22Rv1 (cell line): ENCODE measurements at regions not wholly inside any gene's neighbourhood (a gene's known extent, or its start where the extent isn't known, plus 50 kb on each side); places are given as distances from the start of the nearest gene placed in this dataset.

Experiments used
- H3K27ac ChIP-seq: fragments of 450-650 bp; 2 replicates; pipeline ENCODE4 v1.5.1; 2017
- ZFX ChIP-seq: fragments of 450-650 bp; IDR thresholded peaks from 2 replicates; pipeline ENCODE4 v1.6.1; 2017; ENCODE audit warnings: antibody characterized with exemption, borderline replicate concordance
- TF ChIP-seq, protein P1 (sequence below): fragments of 450-650 bp; IDR thresholded peaks from 2 replicates; pipeline ENCODE4 v1.5.1; 2017; ENCODE audit warnings: mild to moderate bottlenecking

DNA sequence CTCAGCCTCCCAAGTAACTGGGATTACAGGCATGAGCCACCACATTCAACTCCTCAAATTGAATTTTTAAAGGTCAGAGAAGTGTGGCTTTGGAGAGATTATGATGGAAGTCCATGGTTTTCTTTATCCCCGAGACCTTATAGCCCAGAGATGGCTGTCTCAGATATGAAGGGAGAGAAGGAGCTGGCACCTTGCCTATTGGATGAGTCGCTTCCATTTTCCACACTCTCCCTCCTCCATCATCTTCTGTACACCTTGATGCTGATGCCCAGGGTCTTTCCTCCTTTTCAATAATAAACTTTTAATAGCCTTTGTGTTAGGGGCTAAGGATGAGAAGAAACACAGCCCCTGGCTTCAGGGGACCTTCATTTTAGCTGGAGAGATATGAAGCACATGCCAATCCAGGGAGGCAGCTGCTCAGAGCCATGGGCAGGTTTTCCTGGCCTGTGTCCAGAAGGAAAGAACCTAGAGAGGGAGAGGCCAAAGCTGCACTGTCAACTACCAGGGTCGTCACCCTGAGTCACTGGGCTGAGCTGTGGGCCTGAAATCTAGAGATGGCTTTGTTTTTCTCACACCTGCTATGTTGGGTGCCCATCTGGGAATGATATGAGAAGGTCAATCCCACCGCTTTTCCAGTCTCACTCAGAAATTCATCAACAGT is 146.0 kb upstream of the SERTAD2 start:
- no peak for TF ChIP-seq ZFX
- TF ChIP-seq, protein P1, sequence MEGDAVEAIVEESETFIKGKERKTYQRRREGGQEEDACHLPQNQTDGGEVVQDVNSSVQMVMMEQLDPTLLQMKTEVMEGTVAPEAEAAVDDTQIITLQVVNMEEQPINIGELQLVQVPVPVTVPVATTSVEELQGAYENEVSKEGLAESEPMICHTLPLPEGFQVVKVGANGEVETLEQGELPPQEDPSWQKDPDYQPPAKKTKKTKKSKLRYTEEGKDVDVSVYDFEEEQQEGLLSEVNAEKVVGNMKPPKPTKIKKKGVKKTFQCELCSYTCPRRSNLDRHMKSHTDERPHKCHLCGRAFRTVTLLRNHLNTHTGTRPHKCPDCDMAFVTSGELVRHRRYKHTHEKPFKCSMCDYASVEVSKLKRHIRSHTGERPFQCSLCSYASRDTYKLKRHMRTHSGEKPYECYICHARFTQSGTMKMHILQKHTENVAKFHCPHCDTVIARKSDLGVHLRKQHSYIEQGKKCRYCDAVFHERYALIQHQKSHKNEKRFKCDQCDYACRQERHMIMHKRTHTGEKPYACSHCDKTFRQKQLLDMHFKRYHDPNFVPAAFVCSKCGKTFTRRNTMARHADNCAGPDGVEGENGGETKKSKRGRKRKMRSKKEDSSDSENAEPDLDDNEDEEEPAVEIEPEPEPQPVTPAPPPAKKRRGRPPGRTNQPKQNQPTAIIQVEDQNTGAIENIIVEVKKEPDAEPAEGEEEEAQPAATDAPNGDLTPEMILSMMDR, result no peak
- H3K27ac ChIP-seq, result no peak overlapping the region

DNA sequence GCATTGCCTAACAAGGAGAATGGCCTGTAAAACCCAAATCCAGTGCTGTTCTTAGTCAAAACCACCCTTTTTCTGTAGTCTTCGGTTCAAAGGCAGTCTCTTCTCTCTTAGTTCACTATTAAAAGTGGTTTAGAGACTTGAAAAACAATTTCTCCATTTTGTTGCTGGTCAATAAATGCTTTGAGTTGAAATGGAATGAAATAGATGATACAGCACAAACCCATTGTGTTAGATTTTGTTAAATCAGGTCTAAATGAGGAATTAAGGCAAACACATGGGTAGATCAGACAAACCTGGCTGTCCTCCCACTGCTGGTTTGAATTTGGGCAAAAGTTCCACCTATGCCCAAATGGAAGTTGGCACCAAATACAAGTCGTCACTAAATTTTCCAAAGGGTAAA is 150.1 kb upstream of the SERTAD2 start:
- TF ChIP-seq ZFX, result no peak
- TF ChIP-seq, protein P1, result no peak
- no peak overlapping the region for H3K27ac ChIP-seq

DNA sequence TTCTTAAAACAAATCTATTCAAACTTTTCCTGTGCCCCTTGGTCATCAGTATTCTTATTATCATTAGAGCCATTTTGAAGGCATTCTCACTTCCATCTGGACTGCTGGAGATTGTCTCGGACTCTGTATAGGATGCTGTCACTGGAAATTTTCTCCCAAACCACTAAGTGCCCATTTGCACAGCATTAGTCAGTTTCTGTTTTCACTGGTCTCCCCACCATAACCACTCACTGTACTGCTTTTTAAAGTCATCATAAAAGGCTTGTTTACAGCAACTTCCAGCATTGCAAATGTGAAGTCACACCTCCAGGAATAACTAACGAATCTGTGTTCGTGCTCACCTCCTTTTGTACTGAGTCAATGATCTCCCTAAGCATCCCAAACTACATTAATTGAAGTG is 150.9 kb upstream of the SERTAD2 start:
- no peak overlapping the region for H3K27ac ChIP-seq
- no peak for TF ChIP-seq ZFX

DNA sequence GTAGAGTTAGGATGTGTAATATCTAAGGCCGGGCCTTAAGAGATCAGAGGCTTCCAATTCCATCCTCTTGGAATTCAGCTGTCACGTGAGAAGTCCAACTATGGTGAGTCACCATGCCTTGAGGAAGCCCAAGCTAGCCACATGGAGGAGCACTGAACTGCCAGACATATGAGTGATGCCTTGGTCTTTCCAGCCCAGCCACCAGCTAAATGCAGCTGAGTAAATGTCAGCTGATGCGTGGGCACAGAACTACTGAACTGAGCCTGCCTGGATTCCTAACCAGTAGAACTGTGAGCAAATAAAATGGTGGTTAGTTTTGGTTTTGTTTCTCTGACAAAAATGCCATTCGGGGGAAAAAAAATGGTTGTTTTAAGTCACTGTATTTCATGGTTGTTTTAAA is 153.7 kb upstream of the SERTAD2 start:
- peak overlapping the region; percentile 53; the same call in 1 of the 2 replicates for H3K27ac ChIP-seq
- TF ChIP-seq ZFX, result no peak
- TF ChIP-seq, protein P1, result no peak

DNA sequence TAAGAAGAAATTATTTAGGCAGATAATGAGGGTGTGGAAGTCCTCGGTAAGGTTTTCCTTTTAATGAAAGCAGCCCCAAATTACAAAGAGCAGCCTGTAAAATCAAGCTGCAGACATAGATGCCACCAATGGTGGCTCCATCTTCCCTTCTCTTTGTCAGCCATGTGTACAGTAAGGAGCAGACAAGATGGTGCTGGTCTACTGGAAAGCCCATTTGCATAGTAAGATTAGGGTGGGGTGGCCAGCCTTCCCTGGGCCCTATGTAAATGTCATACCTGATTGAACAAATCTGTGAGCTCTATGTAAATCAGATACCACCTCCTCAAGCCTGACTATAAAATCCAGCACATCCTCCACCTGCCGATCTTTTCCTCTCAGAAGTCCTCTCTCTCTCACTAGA is 154.4 kb upstream of the SERTAD2 start:
- H3K27ac ChIP-seq, result peak overlapping the region; percentile 53
- no peak for TF ChIP-seq ZFX
- TF ChIP-seq, protein P1, result no peak

DNA sequence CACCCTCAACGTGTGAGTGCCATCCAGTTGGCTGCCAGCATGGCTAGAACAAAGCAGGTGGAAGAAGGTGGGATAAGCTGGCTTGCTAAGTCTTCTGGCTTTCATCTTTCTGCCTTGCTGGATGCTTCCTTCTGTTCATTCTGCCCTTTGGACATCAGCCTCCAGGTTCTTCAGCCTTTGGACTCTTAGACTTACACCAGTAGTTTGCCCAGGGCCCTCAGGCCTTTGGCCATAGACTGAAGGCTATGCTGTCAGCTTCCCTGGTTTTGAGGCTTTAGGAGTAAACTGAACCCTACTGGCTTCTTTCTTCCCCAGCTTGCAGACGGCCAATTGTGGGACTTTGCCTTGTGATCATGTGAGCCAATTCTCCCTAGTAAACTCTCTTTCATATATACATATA is 155.0 kb upstream of the SERTAD2 start:
- peak overlapping the region; percentile 53 for H3K27ac ChIP-seq
- TF ChIP-seq, protein P1, result no peak
- no peak for TF ChIP-seq ZFX

DNA sequence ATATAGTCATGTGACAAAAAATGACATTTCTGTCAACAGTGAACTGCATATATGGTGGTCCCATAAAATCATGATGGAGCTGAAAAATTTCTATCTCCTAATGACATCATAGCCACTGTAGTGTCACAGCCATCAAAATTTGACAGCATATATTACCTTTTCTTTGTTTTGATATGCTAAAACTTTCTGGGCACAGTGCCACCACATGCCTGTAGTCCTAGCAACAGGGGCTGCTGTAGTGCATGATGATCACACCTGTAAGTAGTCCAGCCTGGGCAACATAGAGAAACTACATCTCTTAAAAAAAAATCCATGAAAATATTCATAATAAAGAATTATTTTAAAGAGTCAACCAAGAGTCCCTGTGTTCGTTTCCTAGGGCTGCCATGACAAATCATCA is 155.5 kb upstream of the SERTAD2 start:
- peak overlapping the region; percentile 53; the same call in 1 of the 2 replicates for H3K27ac ChIP-seq
- TF ChIP-seq, protein P1, result no peak
- TF ChIP-seq ZFX, result no peak

DNA sequence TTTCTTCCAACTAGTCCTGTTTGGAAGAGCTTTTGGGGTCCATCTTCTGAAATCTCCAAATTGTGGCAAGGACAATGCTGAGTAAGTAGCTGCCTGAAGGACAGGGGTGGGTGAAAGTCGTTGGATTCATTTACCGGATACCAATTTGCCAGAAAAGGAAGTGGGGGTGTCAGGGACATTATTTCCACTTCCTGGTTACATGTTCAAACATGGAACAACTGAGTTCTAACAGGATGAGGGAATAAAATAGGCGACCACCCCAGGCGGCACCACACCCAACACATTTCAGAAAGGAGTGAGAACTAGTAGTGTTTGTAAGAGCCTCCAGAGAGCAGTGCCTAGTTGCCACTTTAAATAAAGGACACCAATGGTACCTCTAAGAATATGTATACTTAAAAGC is 158.6 kb upstream of the SERTAD2 start:
- TF ChIP-seq, protein P1, result no peak
- no peak for TF ChIP-seq ZFX
- H3K27ac ChIP-seq, result no peak overlapping the region
